ENCODE measurements at regions not wholly inside any gene's neighbourhood (a gene's known extent, or its start where the extent isn't known, plus 50 kb on each side); places are given as distances from the start of the nearest gene placed in this dataset.

DNA sequence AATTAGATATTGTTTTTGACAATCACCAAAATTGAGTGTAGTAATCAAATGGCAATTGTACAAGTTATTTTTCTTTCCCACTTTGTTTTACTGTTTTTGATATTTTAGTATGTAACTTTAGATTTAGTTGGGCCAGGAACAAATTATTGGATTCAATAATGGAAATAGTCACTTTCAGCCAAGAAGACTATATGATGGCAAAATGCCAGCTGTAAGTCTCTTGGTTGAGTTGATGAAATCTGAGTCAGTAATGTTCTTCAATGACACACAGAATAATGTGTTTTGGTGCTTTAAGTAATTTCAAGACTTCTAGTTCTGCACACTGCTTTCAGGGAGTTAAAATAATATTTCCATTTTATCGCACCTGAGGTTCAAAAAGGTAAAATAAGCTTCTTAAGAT, 2022.0 kb upstream of the CELF4 start:
- H3K4me1 Mint-ChIP-seq, result peaks cover 25% of the 10 kb centered on the region

DNA sequence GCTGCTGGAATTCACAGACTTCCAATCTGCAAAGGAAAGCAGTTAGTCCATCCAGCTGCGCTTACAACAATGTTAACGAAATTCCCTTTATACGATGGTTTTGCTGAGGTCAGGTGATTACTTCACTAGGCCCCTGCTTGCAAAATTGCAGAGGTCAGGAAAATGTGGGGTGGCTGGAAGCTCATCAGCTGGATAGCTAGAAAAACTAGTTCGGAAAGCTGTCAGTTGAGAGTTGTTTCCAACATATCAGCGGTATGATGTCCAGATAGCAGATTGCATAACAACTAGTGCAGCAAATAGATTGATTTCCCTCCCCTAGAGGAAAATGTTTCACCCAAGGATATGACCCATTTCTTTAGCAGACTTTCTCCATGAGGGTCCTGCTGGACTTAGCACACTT, 2021.1 kb upstream of the CELF4 start:
- WGBS, 2 experiments (ENCODE audit: insufficient coverage in 1 of 2, insufficient read length in 1 of 2), result 90 to 98% methylated on average over 5 of the region's 5 CpGs
- Histone ChIP-seq H3K9me3 (ENCODE audit: control insufficient read depth, low read length) (no peaks in the 10 kb centered on the region), H3K9ac (ENCODE audit: extremely low read depth, low read length, poor library complexity, severe bottlenecking) (no peak overlapping the region), H3K4me3 (ENCODE audit: low read length) (no peak overlapping the region), H3K4me1 (ENCODE audit: control insufficient read depth, insufficient read depth, low read length) (peaks cover 3% of the 10 kb centered on the region), H3K27ac (ENCODE audit: low read depth, low read length) (no peak overlapping the region), H3K27me3 (ENCODE audit: control insufficient read depth, insufficient read depth, low read length, poor library complexity, severe bottlenecking) (no peaks in the 10 kb centered on the region), H3K36me3 (ENCODE audit: control insufficient read depth, insufficient read depth, low read length) (no peaks in the 10 kb centered on the region)
- Mint-ChIP-seq H3K4me3 (no peak overlapping the region), H3K27me3 (ENCODE audit: insufficient read depth) (no peaks in the 10 kb centered on the region), H3K9me3 (no peaks in the 10 kb centered on the region), H3K4me1 (peaks cover 17% of the 10 kb centered on the region), H3K36me3 (ENCODE audit: low read depth) (no peaks in the 10 kb centered on the region), H3K27ac (no peak overlapping the region)
- no peak for DNase-seq
- TF ChIP-seq, protein P1, sequence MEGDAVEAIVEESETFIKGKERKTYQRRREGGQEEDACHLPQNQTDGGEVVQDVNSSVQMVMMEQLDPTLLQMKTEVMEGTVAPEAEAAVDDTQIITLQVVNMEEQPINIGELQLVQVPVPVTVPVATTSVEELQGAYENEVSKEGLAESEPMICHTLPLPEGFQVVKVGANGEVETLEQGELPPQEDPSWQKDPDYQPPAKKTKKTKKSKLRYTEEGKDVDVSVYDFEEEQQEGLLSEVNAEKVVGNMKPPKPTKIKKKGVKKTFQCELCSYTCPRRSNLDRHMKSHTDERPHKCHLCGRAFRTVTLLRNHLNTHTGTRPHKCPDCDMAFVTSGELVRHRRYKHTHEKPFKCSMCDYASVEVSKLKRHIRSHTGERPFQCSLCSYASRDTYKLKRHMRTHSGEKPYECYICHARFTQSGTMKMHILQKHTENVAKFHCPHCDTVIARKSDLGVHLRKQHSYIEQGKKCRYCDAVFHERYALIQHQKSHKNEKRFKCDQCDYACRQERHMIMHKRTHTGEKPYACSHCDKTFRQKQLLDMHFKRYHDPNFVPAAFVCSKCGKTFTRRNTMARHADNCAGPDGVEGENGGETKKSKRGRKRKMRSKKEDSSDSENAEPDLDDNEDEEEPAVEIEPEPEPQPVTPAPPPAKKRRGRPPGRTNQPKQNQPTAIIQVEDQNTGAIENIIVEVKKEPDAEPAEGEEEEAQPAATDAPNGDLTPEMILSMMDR (conservative IDR thresholded peaks at IDR 0.05), result no peak

More for the DNA sequence above, 2022.0 kb upstream of the CELF4 start:
- H3K4me3 Mint-ChIP-seq, result no peak overlapping the region
- DNase-seq, result no peak
- Histone ChIP-seq H3K4me1 (ENCODE audit: control insufficient read depth, insufficient read depth, low read length) (peaks cover 3% of the 10 kb centered on the region), H3K27ac (ENCODE audit: low read depth, low read length) (no peak overlapping the region), H3K4me3 (ENCODE audit: low read length) (no peak overlapping the region), H3K9ac (ENCODE audit: extremely low read depth, low read length, poor library complexity, severe bottlenecking) (no peak overlapping the region), H3K36me3 (ENCODE audit: control insufficient read depth, insufficient read depth, low read length) (no peaks in the 10 kb centered on the region), H3K27me3 (ENCODE audit: control insufficient read depth, insufficient read depth, low read length, poor library complexity, severe bottlenecking) (no peaks in the 10 kb centered on the region), H3K9me3 (ENCODE audit: control insufficient read depth, low read length) (no peaks in the 10 kb centered on the region)
- whole genome bisulfite sequencing, 2 experiments (ENCODE audit: insufficient coverage in 1 of 2, insufficient read length in 1 of 2), result 88 to 92% methylated on average over 1 of the region's 1 CpG
- H3K27me3 Mint-ChIP-seq (ENCODE audit: insufficient read depth), result no peaks in the 10 kb centered on the region
- H3K9me3 Mint-ChIP-seq, result no peaks in the 10 kb centered on the region
- no peak overlapping the region for H3K27ac Mint-ChIP-seq
- H3K36me3 Mint-ChIP-seq (ENCODE audit: low read depth), result no peaks in the 10 kb centered on the region
- TF ChIP-seq, protein P1 (conservative IDR thresholded peaks at IDR 0.05), result no peak

DNA sequence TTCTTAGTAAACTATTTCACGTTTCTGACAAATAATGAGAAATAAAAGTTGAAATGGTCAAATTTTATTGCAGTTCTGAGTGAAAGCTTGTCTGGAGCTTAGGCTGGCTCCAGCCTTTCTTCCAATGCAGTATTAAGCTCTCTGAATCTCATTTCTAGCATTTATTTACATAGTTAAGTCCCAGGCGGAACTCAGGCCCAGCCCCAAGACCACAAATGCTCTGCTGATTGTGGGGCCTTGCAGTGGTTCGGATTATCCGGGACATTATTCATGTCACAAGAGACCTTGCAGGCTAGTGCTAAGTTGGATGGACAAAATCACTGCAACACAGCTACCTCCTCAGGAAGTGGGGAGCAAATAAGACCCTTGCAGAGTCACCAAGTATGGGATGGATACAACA, 2009.3 kb upstream of the CELF4 start:
- no peaks in the 10 kb centered on the region for H3K27me3 ChIP-seq (ENCODE audit: control insufficient read depth, insufficient read depth, low read length, poor library complexity, severe bottlenecking)

More for the DNA sequence above, 2009.3 kb upstream of the CELF4 start:
- no peak overlapping the region for H3K9ac ChIP-seq (ENCODE audit: extremely low read depth, low read length, poor library complexity, severe bottlenecking)
- H3K27me3 Mint-ChIP-seq (ENCODE audit: insufficient read depth), result no peaks in the 10 kb centered on the region
- H3K4me1 ChIP-seq (ENCODE audit: control insufficient read depth, insufficient read depth, low read length), result peaks cover 11% of the 10 kb centered on the region
- no peak overlapping the region for H3K4me3 ChIP-seq (ENCODE audit: low read length)
- no peaks in the 10 kb centered on the region for H3K36me3 ChIP-seq (ENCODE audit: control insufficient read depth, insufficient read depth, low read length)
- H3K9me3 ChIP-seq (ENCODE audit: control insufficient read depth, low read length), result no peaks in the 10 kb centered on the region
- H3K4me1 Mint-ChIP-seq, result peaks cover 28% of the 10 kb centered on the region
- no peaks in the 10 kb centered on the region for H3K36me3 Mint-ChIP-seq (ENCODE audit: low read depth)
- WGBS, 2 experiments (ENCODE audit: insufficient coverage in 1 of 2, insufficient read length in 1 of 2), result 78% methylated on average over 4 of the region's 4 CpGs; no CpG with 5 or more reads in 1 of the 2 experiments
- no peak for DNase-seq
- H3K27ac ChIP-seq (ENCODE audit: low read depth, low read length), result no peak overlapping the region
- TF ChIP-seq, protein P1 (conservative IDR thresholded peaks at IDR 0.05), result no peak
- no peak overlapping the region for H3K27ac Mint-ChIP-seq
- H3K4me3 Mint-ChIP-seq, result no peak overlapping the region
- H3K9me3 Mint-ChIP-seq, result no peaks in the 10 kb centered on the region

All from endodermal cell (in vitro differentiated cells).